ENCODE measurements at regions not wholly inside any gene's neighbourhood (a gene's known extent, or its start where the extent isn't known, plus 50 kb on each side); places are given as distances from the start of the nearest gene placed in this dataset.

DNA sequence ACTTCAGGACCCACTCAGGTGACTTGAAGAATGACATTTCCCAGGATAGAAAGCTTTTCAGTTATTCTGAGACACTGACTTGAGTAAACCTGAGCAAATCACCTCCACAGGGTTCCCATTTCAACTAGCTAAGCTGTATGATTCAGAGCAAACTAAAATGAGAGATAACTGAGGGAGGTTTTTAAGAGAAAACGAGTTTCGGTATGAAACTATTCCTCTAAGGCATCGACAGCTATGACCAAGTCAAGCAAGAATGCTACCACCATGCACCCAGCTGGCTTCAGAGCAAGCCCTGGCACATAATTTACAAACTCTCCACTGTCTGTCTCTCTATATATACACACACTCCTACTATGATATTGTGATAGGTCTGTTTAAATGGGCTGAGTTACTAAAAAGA, 75.4 kb downstream of the PERP start:
- H2AFZ ChIP-seq (ENCODE audit: insufficient read depth, low read depth, low read length, poor library complexity, severe bottlenecking), result no peak overlapping the region
- no peak overlapping the region for H3K27ac Mint-ChIP-seq
- H3K27me3 ChIP-seq (ENCODE audit: control insufficient read depth in 2 of 2, insufficient read depth in 2 of 2, low read length in 2 of 2), result no peaks in the 10 kb centered on the region
- WGBS (ENCODE audit: insufficient coverage), result no CpG with 5 or more reads among the region's 3 CpGs
- no peaks in the 10 kb centered on the region for H3K79me2 ChIP-seq (ENCODE audit: insufficient read depth, low read length)
- H3K27me3 Mint-ChIP-seq (ENCODE audit: low read depth in 3 of 3), result peaks cover 0 to 4% (median 3%) of the 10 kb centered on the region in 3 donors
- H3K36me3 Mint-ChIP-seq, result no peaks in the 10 kb centered on the region
- peaks cover 0 to 6% (median 1%) of the 10 kb centered on the region in 7 donors for H3K9me3 Mint-ChIP-seq
- H3K36me3 ChIP-seq (replicated peaks in 1 of 2; ENCODE audit: control insufficient read depth in 1 of 2, insufficient read depth in 2 of 2, low read length in 2 of 2), result no peaks in the 10 kb centered on the region
- no peaks in the 10 kb centered on the region for H3K9me3 ChIP-seq (replicated peaks in 1 of 2; ENCODE audit: control insufficient read depth in 1 of 2, insufficient read depth in 1 of 2, low read length in 2 of 2)
- no peaks in the 10 kb centered on the region for H4K20me1 ChIP-seq (ENCODE audit: insufficient read depth, low read length)
- no peak overlapping the region for H3K4me3 Mint-ChIP-seq
- no peak overlapping the region for H3K4me3 ChIP-seq (replicated peaks in 1 of 3; ENCODE audit: low read depth in 2 of 3, low read length in 3 of 3)
- no peak overlapping the region for H3K27ac ChIP-seq (ENCODE audit: low read depth in 1 of 2, low read length in 2 of 2)
- no peaks in the 10 kb centered on the region for H3K4me1 ChIP-seq (ENCODE audit: control insufficient read depth in 1 of 2, insufficient read depth in 2 of 2, low read length in 2 of 2)
- H3K4me1 Mint-ChIP-seq, result no peaks in the 10 kb centered on the region
- TF ChIP-seq, protein P1, sequence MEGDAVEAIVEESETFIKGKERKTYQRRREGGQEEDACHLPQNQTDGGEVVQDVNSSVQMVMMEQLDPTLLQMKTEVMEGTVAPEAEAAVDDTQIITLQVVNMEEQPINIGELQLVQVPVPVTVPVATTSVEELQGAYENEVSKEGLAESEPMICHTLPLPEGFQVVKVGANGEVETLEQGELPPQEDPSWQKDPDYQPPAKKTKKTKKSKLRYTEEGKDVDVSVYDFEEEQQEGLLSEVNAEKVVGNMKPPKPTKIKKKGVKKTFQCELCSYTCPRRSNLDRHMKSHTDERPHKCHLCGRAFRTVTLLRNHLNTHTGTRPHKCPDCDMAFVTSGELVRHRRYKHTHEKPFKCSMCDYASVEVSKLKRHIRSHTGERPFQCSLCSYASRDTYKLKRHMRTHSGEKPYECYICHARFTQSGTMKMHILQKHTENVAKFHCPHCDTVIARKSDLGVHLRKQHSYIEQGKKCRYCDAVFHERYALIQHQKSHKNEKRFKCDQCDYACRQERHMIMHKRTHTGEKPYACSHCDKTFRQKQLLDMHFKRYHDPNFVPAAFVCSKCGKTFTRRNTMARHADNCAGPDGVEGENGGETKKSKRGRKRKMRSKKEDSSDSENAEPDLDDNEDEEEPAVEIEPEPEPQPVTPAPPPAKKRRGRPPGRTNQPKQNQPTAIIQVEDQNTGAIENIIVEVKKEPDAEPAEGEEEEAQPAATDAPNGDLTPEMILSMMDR (IDR thresholded peaks at IDR 0.05), result no peak
- no peak overlapping the region for H3K9ac ChIP-seq (ENCODE audit: insufficient read depth, low read length, poor library complexity, severe bottlenecking)
- no peak overlapping the region for H3K4me2 ChIP-seq (replicated peaks; ENCODE audit: extremely low read depth, low read length, poor library complexity, severe bottlenecking)
- intact Hi-C loops (cut with micrococcal nuclease), result no loop called here
- no peak for DNase-seq

GRCh38 chr6:138032571-138032970, 74.6 kb downstream of the PERP start:
- 100% methylated on average over 1 of the region's 3 CpGs for WGBS (ENCODE audit: insufficient coverage)
- peaks cover 0 to 4% (median 3%) of the 10 kb centered on the region in 3 donors for H3K27me3 Mint-ChIP-seq (ENCODE audit: low read depth in 3 of 3)
- no peak overlapping the region for H3K4me2 ChIP-seq (replicated peaks; ENCODE audit: extremely low read depth, low read length, poor library complexity, severe bottlenecking)

More at GRCh38 chr6:138032571-138032970, 74.6 kb downstream of the PERP start:
- H2AFZ ChIP-seq (ENCODE audit: insufficient read depth, low read depth, low read length, poor library complexity, severe bottlenecking), result no peak overlapping the region
- intact Hi-C loops (cut with micrococcal nuclease), result no loop called here
- no peaks in the 10 kb centered on the region for H3K79me2 ChIP-seq (ENCODE audit: insufficient read depth, low read length)
- TF ChIP-seq, protein P1 (IDR thresholded peaks at IDR 0.05), result no peak
- H3K9me3 ChIP-seq (replicated peaks in 1 of 2; ENCODE audit: control insufficient read depth in 1 of 2, insufficient read depth in 1 of 2, low read length in 2 of 2), result no peaks in the 10 kb centered on the region
- no peak overlapping the region for H3K4me3 ChIP-seq (replicated peaks in 1 of 3; ENCODE audit: low read depth in 2 of 3, low read length in 3 of 3)
- no peak overlapping the region for H3K27ac Mint-ChIP-seq
- H3K27me3 ChIP-seq (ENCODE audit: control insufficient read depth in 2 of 2, insufficient read depth in 2 of 2, low read length in 2 of 2), result no peaks in the 10 kb centered on the region
- H3K36me3 ChIP-seq (replicated peaks in 1 of 2; ENCODE audit: control insufficient read depth in 1 of 2, insufficient read depth in 2 of 2, low read length in 2 of 2), result no peaks in the 10 kb centered on the region
- no peaks in the 10 kb centered on the region for H3K4me1 ChIP-seq (ENCODE audit: control insufficient read depth in 1 of 2, insufficient read depth in 2 of 2, low read length in 2 of 2)
- no peak overlapping the region for H3K4me3 Mint-ChIP-seq
- no peak overlapping the region for H3K27ac ChIP-seq (ENCODE audit: low read depth in 1 of 2, low read length in 2 of 2)
- H3K4me1 Mint-ChIP-seq, result no peaks in the 10 kb centered on the region
- H4K20me1 ChIP-seq (ENCODE audit: insufficient read depth, low read length), result no peaks in the 10 kb centered on the region
- H3K9me3 Mint-ChIP-seq, result peaks cover 0 to 6% (median 1%) of the 10 kb centered on the region in 7 donors
- no peak for DNase-seq
- no peak overlapping the region for H3K9ac ChIP-seq (ENCODE audit: insufficient read depth, low read length, poor library complexity, severe bottlenecking)
- no peaks in the 10 kb centered on the region for H3K36me3 Mint-ChIP-seq
